Right lobe of liver (tissue), 6 donors: ENCODE measurements at regions not wholly inside any gene's neighbourhood (a gene's known extent, or its start where the extent isn't known, plus 50 kb on each side); places are given as distances from the start of the nearest gene placed in this dataset.

Experiments used
- ATAC-seq, 4 donors: fragments of 200-7000 bp; cut with Tn5 transposase; one replicate each; pipeline ENCODE4 v1.9.1; 2020; ENCODE audit warnings: mild to moderate bottlenecking in 4 of 4, moderate library complexity in 4 of 4
- DNase-seq, 3 donors: peaks; one replicate each; pipeline ENCODE4 v3.0.0-alpha.2; 2020
- H3K27ac ChIP-seq, 3 donors: fragments of 200-600 bp; one replicate each; pipeline ENCODE4 v1.8.0; 2022
- H3K27me3 ChIP-seq, 2 donors: fragments of 200-600 bp; one replicate each; pipeline ENCODE4 v1.8.0; 2022
- H3K36me3 ChIP-seq, 4 donors: fragments of 200-600 bp; sonication (generic) in 1 of 4; one replicate each; pipeline versions ENCODE4 v1.5.1 to v1.8.0; 2017 to 2022; ENCODE audit warnings: control low read depth in 1 of 4
- H3K4me1 ChIP-seq, 4 donors: fragments of 200-600 bp; sonication (generic) in 1 of 4; one replicate each; pipeline versions ENCODE4 v1.5.1 to v1.8.0; 2017 to 2022; ENCODE audit warnings: control low read depth in 1 of 4
- H3K4me3 ChIP-seq, 3 donors: fragments of 200-600 bp; one replicate each; pipeline ENCODE4 v1.8.0; 2022
- H3K9me3 ChIP-seq, 4 donors: fragments of 200-600 bp; sonication (generic) in 1 of 4; one replicate each; pipeline versions ENCODE4 v1.5.1 to v1.8.0; 2017 to 2022; ENCODE audit warnings: control low read depth in 1 of 4
- POLR2A ChIP-seq: fragments of 450-650 bp; IDR thresholded peaks from one replicate; pipeline ENCODE4 v1.6.1; 2017; ENCODE audit warnings: antibody characterized with exemption, mild to moderate bottlenecking
- WGBS: methylation state at CpG from one replicate; pipeline ENCODE4 v1.1.6; 2018; ENCODE audit warnings: low coverage, low lambda C conversion rate; ENCODE audit not compliant: insufficient coverage; ENCODE audit errors: missing lambda C conversion rate; 5-methylcytosine and 5-hydroxymethylcytosine counted together
- intact Hi-C, 2 donors: fragments of 100-400 bp; cut with DNase I; formaldehyde crosslinking; loops; one replicate each; pipeline versions ENCODE4 v1.11.2 to v1.14.1; 2022
- TF ChIP-seq, protein P1 (sequence below), 4 donors: fragments of 200-600 bp in 3 of 4; fragments of 450-650 bp in 1 of 4; IDR thresholded peaks; one replicate each; pipeline versions ENCODE4 v1.5.1 to v1.8.0; 2016 to 2022; ENCODE audit warnings: antibody characterized with exemption in 4 of 4, mild to moderate bottlenecking in 2 of 4
- donor health status: DM: no; HTN: yes; CAD: no.
- donor health status: DM: no; HTN: no; CAD: no.
- donor health status: DM: no; HTN: no; CAD: no.
- donor health status: DM: no; HTN: yes; CAD: no.
- donor health status: DM: no; HTN: yes; CAD: no.

DNA sequence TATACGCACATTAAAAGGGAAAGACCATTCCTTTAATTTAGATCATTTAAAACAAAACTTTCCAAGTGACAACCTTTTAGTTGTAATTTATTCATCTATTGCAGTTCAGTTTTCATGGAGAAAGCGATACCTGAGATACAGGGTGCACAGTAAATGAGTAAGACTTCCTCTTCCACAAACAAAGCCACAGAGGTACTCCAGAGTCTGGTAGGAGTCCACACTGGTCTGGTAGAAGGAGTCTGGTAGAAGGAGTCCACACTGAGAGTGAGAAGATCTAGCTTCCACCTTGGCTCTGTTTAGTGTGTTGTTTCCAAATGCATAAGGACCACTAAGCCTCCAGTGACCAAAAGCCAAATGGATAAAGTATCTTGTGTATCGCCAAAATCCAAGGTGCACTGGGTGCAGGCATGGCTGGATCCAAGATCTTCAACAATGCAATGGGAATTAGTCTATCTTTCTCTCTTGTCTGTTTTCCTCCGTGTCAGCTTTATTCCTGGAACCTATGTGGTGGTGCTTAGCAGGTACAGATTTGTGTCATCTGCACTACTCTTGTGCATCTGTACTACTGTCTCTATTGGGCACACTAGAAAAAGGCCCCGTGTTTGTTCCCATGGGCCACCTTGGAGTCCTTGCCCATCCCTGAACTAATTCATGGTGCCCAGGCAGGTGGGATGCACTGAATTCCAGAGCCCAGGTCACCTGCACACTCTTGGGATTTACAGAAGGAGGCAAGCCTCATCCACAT, 331.1 kb downstream of the BCL11B start:
- DNase-seq (no peak), ATAC-seq (no peak)
- no peaks in the 10 kb centered on the region for H3K4me1 ChIP-seq
- H3K27ac ChIP-seq = no peak overlapping the region
- no peaks in the 10 kb centered on the region for H3K36me3 ChIP-seq
- TF ChIP-seq POLR2A = no peak
- TF ChIP-seq, protein P1, sequence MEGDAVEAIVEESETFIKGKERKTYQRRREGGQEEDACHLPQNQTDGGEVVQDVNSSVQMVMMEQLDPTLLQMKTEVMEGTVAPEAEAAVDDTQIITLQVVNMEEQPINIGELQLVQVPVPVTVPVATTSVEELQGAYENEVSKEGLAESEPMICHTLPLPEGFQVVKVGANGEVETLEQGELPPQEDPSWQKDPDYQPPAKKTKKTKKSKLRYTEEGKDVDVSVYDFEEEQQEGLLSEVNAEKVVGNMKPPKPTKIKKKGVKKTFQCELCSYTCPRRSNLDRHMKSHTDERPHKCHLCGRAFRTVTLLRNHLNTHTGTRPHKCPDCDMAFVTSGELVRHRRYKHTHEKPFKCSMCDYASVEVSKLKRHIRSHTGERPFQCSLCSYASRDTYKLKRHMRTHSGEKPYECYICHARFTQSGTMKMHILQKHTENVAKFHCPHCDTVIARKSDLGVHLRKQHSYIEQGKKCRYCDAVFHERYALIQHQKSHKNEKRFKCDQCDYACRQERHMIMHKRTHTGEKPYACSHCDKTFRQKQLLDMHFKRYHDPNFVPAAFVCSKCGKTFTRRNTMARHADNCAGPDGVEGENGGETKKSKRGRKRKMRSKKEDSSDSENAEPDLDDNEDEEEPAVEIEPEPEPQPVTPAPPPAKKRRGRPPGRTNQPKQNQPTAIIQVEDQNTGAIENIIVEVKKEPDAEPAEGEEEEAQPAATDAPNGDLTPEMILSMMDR (IDR thresholded peaks at IDR 0.05) = no peak
- intact Hi-C loops = no loop called here
- WGBS = 53% methylated on average over 5 of the region's 5 CpGs
- H3K9me3 ChIP-seq = no peaks in the 10 kb centered on the region
- no peaks in the 10 kb centered on the region for H3K27me3 ChIP-seq
- no peak overlapping the region for H3K4me3 ChIP-seq

DNA sequence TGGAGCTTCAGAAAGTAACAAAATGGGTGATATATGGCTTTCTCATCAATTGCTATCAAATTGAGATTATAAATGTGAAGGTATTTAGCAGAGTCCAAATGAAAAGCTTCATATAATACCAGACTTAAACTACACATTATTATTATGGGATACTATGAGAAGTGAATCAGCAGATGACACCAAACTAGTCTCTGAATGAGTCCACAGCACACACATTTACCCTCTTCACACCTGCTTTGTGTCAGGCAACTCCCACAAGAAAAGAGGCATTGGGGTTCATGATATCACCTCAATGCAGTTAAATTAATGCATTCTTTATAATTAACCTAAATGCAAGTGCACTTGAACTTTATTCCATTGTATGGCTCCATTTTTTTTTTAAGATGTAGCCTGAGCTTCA, 330.5 kb downstream of the BCL11B start:
- no peak for ATAC-seq
- H3K27me3 ChIP-seq = no peaks in the 10 kb centered on the region
- no peak for DNase-seq
- TF ChIP-seq, protein P1 (IDR thresholded peaks at IDR 0.05) = no peak
- no peak for TF ChIP-seq POLR2A
- intact Hi-C loops = no loop called here
- no peak overlapping the region for H3K4me3 ChIP-seq
- no peaks in the 10 kb centered on the region for H3K4me1 ChIP-seq
- H3K27ac ChIP-seq = no peak overlapping the region
- H3K36me3 ChIP-seq = no peaks in the 10 kb centered on the region
- H3K9me3 ChIP-seq = no peaks in the 10 kb centered on the region

DNA sequence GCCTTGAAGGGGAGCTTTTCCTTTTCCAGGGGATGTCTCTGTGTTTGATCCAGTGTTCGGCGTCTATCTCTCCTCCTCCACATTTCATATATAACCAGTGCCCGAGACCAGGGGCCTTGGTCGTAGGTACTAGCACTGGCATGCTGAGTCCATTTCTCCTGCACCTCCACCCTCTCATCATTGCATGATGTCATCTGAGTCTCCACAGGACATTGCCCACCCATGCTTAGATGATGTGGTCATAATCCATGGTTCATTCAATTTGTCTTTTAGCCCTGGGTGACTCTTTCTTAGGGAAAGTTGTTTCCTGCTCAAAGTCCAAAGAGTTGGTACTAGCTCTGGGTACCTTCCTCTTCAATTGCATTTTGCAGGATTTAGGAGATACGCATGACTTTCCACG, 328.1 kb downstream of the BCL11B start:
- no peaks in the 10 kb centered on the region for H3K9me3 ChIP-seq

DNA sequence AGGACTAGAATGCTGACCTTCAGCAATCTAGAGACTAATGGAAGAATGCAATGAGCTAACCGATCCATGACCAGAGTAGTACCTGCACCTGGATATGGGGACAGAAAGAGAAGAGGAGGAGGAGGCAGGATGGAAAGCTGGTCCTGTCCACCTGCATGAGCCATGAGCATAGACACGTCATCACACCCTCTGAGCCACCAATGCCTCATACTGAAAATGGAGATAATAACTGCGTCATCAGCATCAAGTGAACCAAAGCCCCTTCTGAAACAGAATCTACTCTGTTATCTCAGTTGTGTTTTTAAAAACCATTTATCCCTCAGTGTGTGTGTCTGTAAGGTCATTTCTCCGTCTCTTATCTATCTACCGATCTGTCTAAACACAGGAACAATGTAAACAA, 327.0 kb downstream of the BCL11B start:
- Histone ChIP-seq H3K27ac (no peak overlapping the region), H3K4me3 (no peak overlapping the region), H3K27me3 (no peaks in the 10 kb centered on the region), H3K9me3 (no peaks in the 10 kb centered on the region), H3K36me3 (no peaks in the 10 kb centered on the region), H3K4me1 (no peaks in the 10 kb centered on the region)
- no peak for ATAC-seq
- TF ChIP-seq, protein P1 (IDR thresholded peaks at IDR 0.05) = no peak
- TF ChIP-seq POLR2A = no peak
- DNase-seq = no peak
- WGBS = 48% methylated on average over 5 of the region's 5 CpGs
- intact Hi-C loops = no loop called here

More for the DNA sequence above, 328.1 kb downstream of the BCL11B start:
- H3K4me3 ChIP-seq = no peak overlapping the region
- H3K4me1 ChIP-seq = no peaks in the 10 kb centered on the region
- H3K27ac ChIP-seq = no peak overlapping the region
- TF ChIP-seq, protein P1 (IDR thresholded peaks at IDR 0.05) = no peak
- TF ChIP-seq POLR2A = no peak
- WGBS = 67% methylated on average over 6 of the region's 6 CpGs
- H3K36me3 ChIP-seq = no peaks in the 10 kb centered on the region
- ATAC-seq = no peak
- no peaks in the 10 kb centered on the region for H3K27me3 ChIP-seq
- DNase-seq = no peak
- intact Hi-C loops = no loop called here
